HG03520 (cell line): ENCODE measurements at regions not wholly inside any gene's neighbourhood (a gene's known extent, or its start where the extent isn't known, plus 50 kb on each side); places are given as distances from the start of the nearest gene placed in this dataset.

Experiments
- ATAC-seq: cut with Tn5 transposase; IDR thresholded peaks from one replicate; pipeline ENCODE4 v1.9.1; 2021; ENCODE audit warnings: mild to moderate bottlenecking, moderate library complexity; ENCODE audit not compliant: unreplicated experiment

GRCh38 chr7:124364283-124364682 lies 331.4 kb upstream of the TMEM229A start:
- no peak for ATAC-seq

GRCh38 chr7:124354201-124354600 lies 321.3 kb upstream of the TMEM229A start:
- no peak for ATAC-seq

GRCh38 chr7:124351950-124352349 lies 319.1 kb upstream of the TMEM229A start:
- no peak for ATAC-seq

- ATAC-seq, result no peak
These were observed 316.6 kb upstream of the TMEM229A start for GRCh38 chr7:124349443-124349842.

GRCh38 chr7:124338861-124339260 lies 306.0 kb upstream of the TMEM229A start:
- no peak for ATAC-seq

GRCh38 chr7:124330731-124331407 lies 298.0 kb upstream of the TMEM229A start:
- ATAC-seq, result no peak

GRCh38 chr7:124328774-124329173 lies 295.9 kb upstream of the TMEM229A start:
- no peak for ATAC-seq

- ATAC-seq, result no peak
These were observed 291.4 kb upstream of the TMEM229A start for GRCh38 chr7:124324262-124324661.

GRCh38 chr7:124323597-124323996 lies 290.7 kb upstream of the TMEM229A start:
- ATAC-seq, result no peak

GRCh38 chr7:124322561-124322960 lies 289.7 kb upstream of the TMEM229A start:
- no peak for ATAC-seq

GRCh38 chr7:124318721-124319450 lies 286.0 kb upstream of the TMEM229A start:
- ATAC-seq, result no peak

GRCh38 chr7:124310934-124311390 lies 278.1 kb upstream of the TMEM229A start:
- ATAC-seq, result no peak

GRCh38 chr7:124308384-124308783 lies 275.5 kb upstream of the TMEM229A start:
- ATAC-seq, result no peak

GRCh38 chr7:124295289-124295688 lies 262.4 kb upstream of the TMEM229A start:
- ATAC-seq, result no peak

- ATAC-seq, result no peak
These were observed 252.1 kb upstream of the TMEM229A start for GRCh38 chr7:124284937-124285336.

- ATAC-seq, result peak; percentile 97
These were observed 243.2 kb upstream of the TMEM229A start for GRCh38 chr7:124276005-124276622.

- no peak for ATAC-seq
These were observed 242.5 kb upstream of the TMEM229A start for GRCh38 chr7:124275411-124275810.

GRCh38 chr7:124269774-124270173 lies 236.9 kb upstream of the TMEM229A start:
- no peak for ATAC-seq

- no peak for ATAC-seq
These were observed 234.3 kb upstream of the TMEM229A start for GRCh38 chr7:124267154-124267553.

- ATAC-seq, result peak; percentile 96
These were observed 230.5 kb upstream of the TMEM229A start for GRCh38 chr7:124263232-124263827.

GRCh38 chr7:124261710-124262109 lies 228.8 kb upstream of the TMEM229A start:
- no peak for ATAC-seq
